ENCODE measurements at regions not wholly inside any gene's neighbourhood (a gene's known extent, or its start where the extent isn't known, plus 50 kb on each side); places are given as distances from the start of the nearest gene placed in this dataset.

DNA sequence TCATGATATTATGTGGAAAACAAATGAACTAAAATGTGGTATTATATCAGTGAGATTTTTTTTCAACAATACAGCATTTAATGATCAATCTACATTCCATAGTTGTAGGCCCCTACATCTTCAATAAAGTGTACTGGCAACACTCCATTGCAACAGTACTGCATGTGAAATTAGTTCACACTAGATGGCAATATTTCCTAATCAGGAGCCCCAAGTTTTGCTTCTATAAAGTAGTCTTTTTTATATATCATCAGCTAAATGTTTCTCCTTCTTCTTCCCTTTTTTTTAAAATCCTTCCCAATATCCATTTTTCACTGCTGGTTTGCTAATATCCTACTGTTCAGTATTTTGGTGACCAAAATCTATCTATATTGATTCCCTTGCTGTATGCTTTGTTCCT, 528.3 kb upstream of the ATXN8OS start:
- TF ChIP-seq, protein P1, sequence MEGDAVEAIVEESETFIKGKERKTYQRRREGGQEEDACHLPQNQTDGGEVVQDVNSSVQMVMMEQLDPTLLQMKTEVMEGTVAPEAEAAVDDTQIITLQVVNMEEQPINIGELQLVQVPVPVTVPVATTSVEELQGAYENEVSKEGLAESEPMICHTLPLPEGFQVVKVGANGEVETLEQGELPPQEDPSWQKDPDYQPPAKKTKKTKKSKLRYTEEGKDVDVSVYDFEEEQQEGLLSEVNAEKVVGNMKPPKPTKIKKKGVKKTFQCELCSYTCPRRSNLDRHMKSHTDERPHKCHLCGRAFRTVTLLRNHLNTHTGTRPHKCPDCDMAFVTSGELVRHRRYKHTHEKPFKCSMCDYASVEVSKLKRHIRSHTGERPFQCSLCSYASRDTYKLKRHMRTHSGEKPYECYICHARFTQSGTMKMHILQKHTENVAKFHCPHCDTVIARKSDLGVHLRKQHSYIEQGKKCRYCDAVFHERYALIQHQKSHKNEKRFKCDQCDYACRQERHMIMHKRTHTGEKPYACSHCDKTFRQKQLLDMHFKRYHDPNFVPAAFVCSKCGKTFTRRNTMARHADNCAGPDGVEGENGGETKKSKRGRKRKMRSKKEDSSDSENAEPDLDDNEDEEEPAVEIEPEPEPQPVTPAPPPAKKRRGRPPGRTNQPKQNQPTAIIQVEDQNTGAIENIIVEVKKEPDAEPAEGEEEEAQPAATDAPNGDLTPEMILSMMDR (IDR thresholded peaks at IDR 0.05): no peak
- no peak for DNase-seq

GRCh38 chr13:69571606-69572323, 535.9 kb upstream of the ATXN8OS start:
- Histone ChIP-seq H3K9me3 (no peaks in the 10 kb centered on the region), H3K4me1 (no peaks in the 10 kb centered on the region), H3K27me3 (ENCODE audit: low read depth) (no peaks in the 10 kb centered on the region), H3K36me3 (no peaks in the 10 kb centered on the region), H3K4me3 (no peak overlapping the region), H3K27ac (no peak overlapping the region)
- intact Hi-C loops (cut with DNase I): no loop called here
- DNase-seq: no peak
- TF ChIP-seq, protein P1 (IDR thresholded peaks at IDR 0.05): no peak
- no peak for ATAC-seq

More for the DNA sequence above, 528.3 kb upstream of the ATXN8OS start:
- no peak overlapping the region for H3K4me3 ChIP-seq
- intact Hi-C loops (cut with DNase I): no loop called here
- no peaks in the 10 kb centered on the region for H3K36me3 ChIP-seq
- H3K27me3 ChIP-seq (ENCODE audit: low read depth): no peaks in the 10 kb centered on the region
- no peaks in the 10 kb centered on the region for H3K9me3 ChIP-seq
- H3K27ac ChIP-seq: no peak overlapping the region
- no peak for ATAC-seq
- H3K4me1 ChIP-seq: no peaks in the 10 kb centered on the region

- ATAC-seq (no peak), DNase-seq (no peak)
- TF ChIP-seq, protein P1 (IDR thresholded peaks at IDR 0.05): no peak
- H3K36me3 ChIP-seq: no peaks in the 10 kb centered on the region
- H3K9me3 ChIP-seq: no peaks in the 10 kb centered on the region
- intact Hi-C loops (cut with DNase I): no loop called here
- no peak overlapping the region for H3K27ac ChIP-seq
- H3K4me3 ChIP-seq: no peak overlapping the region
- no peaks in the 10 kb centered on the region for H3K27me3 ChIP-seq (ENCODE audit: low read depth)
- no peaks in the 10 kb centered on the region for H3K4me1 ChIP-seq
These were observed 540.1 kb upstream of the ATXN8OS start for GRCh38 chr13:69567514-69567913.

- TF ChIP-seq, protein P1 (IDR thresholded peaks at IDR 0.05): no peak
- no peaks in the 10 kb centered on the region for H3K27me3 ChIP-seq (ENCODE audit: low read depth)
- H3K9me3 ChIP-seq: no peaks in the 10 kb centered on the region
- no peaks in the 10 kb centered on the region for H3K4me1 ChIP-seq
- H3K27ac ChIP-seq: no peak overlapping the region
- no peak for ATAC-seq
- DNase-seq: no peak
- intact Hi-C loops (cut with DNase I): no loop called here
- no peak overlapping the region for H3K4me3 ChIP-seq
- H3K36me3 ChIP-seq: no peaks in the 10 kb centered on the region
These were observed 541.4 kb upstream of the ATXN8OS start for GRCh38 chr13:69566104-69566716.

GRCh38 chr13:69565334-69565733, 542.3 kb upstream of the ATXN8OS start:
- DNase-seq: no peak
- no peaks in the 10 kb centered on the region for H3K9me3 ChIP-seq
- no peak for ATAC-seq
- no peaks in the 10 kb centered on the region for H3K4me1 ChIP-seq
- TF ChIP-seq, protein P1 (IDR thresholded peaks at IDR 0.05): no peak
- intact Hi-C loops (cut with DNase I): no loop called here
- no peaks in the 10 kb centered on the region for H3K27me3 ChIP-seq (ENCODE audit: low read depth)
- no peaks in the 10 kb centered on the region for H3K36me3 ChIP-seq
- H3K4me3 ChIP-seq: no peak overlapping the region
- no peak overlapping the region for H3K27ac ChIP-seq

Measured in lower lobe of right lung (tissue), 2 donors.